ENCODE measurements at regions not wholly inside any gene's neighbourhood (a gene's known extent, or its start where the extent isn't known, plus 50 kb on each side); places are given as distances from the start of the nearest gene placed in this dataset.

DNA sequence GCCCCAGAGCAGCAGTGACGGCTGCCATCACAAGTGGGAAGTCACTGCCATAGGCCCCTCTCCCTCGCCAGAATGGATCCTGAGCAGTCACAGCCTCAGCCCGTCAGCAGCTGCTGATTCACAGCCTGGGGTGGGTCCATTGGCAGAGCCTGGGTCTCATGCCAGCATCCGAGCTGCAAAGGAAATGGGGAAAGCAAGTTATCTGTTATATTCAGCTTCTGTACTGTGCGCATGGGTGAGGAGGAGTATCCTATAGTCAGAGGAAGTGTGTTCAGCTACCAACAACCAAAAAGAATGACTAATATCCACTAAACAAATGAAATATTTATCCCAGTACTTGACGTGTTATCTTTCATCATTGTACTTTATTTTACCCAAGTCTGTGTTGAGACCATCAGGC is 119.7 kb downstream of the RCN1 start:
- TF ChIP-seq CTCF (IDR thresholded peaks at IDR 0.05; ENCODE audit: unreplicated experiment in 3 of 3) = no peak
- H3K9me3 Mint-ChIP-seq = no peaks in the 10 kb centered on the region
- peaks cover 6% of the 10 kb centered on the region for H3K4me1 Mint-ChIP-seq

DNA sequence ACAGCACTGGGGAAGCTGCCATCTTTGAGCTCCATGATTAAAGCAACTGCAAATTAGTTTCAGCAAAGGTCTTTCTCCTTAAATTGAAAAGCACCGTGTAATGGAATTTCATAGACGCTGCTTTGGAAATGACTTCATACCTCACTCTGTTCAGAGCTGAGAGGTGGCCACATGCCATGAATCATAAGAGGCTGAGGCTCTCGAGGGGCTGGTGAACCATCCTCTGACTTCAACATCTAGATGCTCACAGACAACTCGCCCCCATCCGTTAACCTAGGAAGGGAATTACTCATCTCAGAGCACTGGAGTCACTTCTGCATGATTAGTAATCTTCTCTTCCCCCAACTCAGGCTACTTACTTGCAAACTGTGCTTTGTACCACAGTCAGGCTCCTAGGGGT is 122.3 kb downstream of the RCN1 start:
- Mint-ChIP-seq H3K4me3 (no peak overlapping the region), H3K27me3 (ENCODE audit: low read depth) (no peaks in the 10 kb centered on the region), H3K9me3 (no peaks in the 10 kb centered on the region), H3K27ac (peak overlapping the region in 1 of 3 experiments; percentile 48), H3K4me1 (peaks cover 13% of the 10 kb centered on the region), H3K36me3 (ENCODE audit: low read depth) (no peaks in the 10 kb centered on the region)
- TF ChIP-seq CTCF (IDR thresholded peaks at IDR 0.05; ENCODE audit: unreplicated experiment in 3 of 3) = no peak

More for the DNA sequence above, 119.7 kb downstream of the RCN1 start:
- no peak overlapping the region for H3K27ac Mint-ChIP-seq
- H3K36me3 Mint-ChIP-seq (ENCODE audit: low read depth) = no peaks in the 10 kb centered on the region
- H3K4me3 Mint-ChIP-seq = no peak overlapping the region
- peaks cover 10% of the 10 kb centered on the region for H3K27me3 Mint-ChIP-seq (ENCODE audit: low read depth)

DNA sequence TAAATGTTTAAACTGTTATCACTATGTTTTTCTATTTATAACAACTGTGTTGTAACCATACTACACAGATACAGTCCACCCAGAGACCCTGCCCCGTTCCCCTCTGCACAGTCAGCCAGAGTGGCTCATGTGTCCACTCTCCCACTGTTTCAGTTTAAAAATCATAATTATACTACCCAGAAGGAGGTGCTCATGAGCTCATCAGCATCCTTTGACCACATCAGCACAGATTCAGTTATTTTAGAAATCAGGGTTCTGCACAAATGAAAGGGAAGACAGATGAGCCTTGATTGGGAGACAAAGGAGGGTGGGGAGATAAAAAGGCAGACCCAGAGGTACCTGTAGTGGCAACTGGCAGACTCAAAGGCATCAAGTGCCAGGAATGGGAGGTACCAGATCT is 124.3 kb downstream of the RCN1 start:
- H3K4me3 Mint-ChIP-seq = no peak overlapping the region
- H3K9me3 Mint-ChIP-seq = no peaks in the 10 kb centered on the region
- H3K36me3 Mint-ChIP-seq (ENCODE audit: low read depth) = no peaks in the 10 kb centered on the region
- peaks cover 13% of the 10 kb centered on the region for H3K4me1 Mint-ChIP-seq
- TF ChIP-seq CTCF (IDR thresholded peaks at IDR 0.05; ENCODE audit: unreplicated experiment in 3 of 3) = no peak
- no peak overlapping the region for H3K27ac Mint-ChIP-seq
- peaks cover 4% of the 10 kb centered on the region for H3K27me3 Mint-ChIP-seq (ENCODE audit: low read depth)

DNA sequence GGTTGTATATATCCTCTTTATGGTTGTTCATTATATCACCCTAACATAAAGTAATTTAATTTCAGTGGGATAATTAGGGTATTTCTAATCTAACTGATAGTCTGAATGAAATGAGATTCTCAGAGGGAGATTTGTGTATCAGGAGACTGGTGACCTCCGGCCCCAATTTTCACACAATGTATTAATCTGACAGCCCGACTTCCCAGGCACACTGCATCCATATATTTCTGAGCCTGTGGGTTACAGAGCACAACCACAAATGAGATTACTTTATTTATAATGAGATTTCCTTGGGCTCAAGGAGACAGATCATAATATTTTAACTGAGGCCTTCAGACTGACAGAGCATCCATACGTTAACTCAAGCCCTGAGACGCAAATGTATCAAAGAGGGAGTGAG is 125.9 kb downstream of the RCN1 start:
- Mint-ChIP-seq H3K27ac (peak overlapping the region in 1 of 3 experiments; percentile 7), H3K4me1 (peaks cover 13% of the 10 kb centered on the region), H3K4me3 (no peak overlapping the region), H3K36me3 (ENCODE audit: low read depth) (no peaks in the 10 kb centered on the region), H3K27me3 (ENCODE audit: low read depth) (peaks cover 7% of the 10 kb centered on the region), H3K9me3 (no peaks in the 10 kb centered on the region)
- no peak for TF ChIP-seq CTCF (IDR thresholded peaks at IDR 0.05; ENCODE audit: unreplicated experiment in 3 of 3)

GRCh38 chr11:32219320-32219719 is 128.4 kb downstream of the RCN1 start:
- Mint-ChIP-seq H3K4me3 (no peak overlapping the region), H3K4me1 (peaks cover 7% of the 10 kb centered on the region), H3K36me3 (ENCODE audit: low read depth) (no peaks in the 10 kb centered on the region), H3K27me3 (ENCODE audit: low read depth) (peaks cover 7% of the 10 kb centered on the region), H3K27ac (no peak overlapping the region), H3K9me3 (no peaks in the 10 kb centered on the region)
- TF ChIP-seq CTCF (IDR thresholded peaks at IDR 0.05; ENCODE audit: unreplicated experiment in 3 of 3) = no peak

DNA sequence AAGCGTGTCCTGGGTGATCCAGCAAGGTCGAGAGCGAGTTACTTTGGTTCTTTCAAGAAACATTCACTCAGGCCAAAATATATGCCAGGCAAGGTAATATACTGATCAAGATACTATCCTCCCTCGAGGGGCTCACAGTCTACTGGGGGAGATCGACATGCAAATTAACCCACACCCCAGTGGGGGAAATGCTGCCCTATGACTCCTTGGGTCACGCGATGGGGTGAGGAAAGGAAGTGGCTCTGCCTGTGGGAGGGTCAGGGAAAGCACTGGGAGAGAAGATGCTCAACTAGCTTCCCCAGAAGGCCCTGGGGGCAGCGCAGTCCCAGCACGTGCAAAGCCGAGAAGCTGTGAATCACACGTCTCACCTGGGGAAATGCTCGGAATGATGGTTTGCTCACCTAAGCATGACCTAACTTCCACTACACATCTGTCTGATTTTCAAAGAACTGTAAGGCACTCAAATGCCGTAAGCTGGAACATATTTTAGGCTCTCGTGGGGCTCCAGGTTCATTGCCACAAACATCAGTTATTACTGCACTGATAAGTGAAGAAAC is 130.7 kb downstream of the RCN1 start:
- Mint-ChIP-seq H3K27ac (peak overlapping the region in 1 of 3 experiments; percentile 12), H3K4me3 (no peak overlapping the region), H3K9me3 (no peaks in the 10 kb centered on the region), H3K4me1 (peaks cover 15% of the 10 kb centered on the region), H3K36me3 (ENCODE audit: low read depth) (no peaks in the 10 kb centered on the region), H3K27me3 (ENCODE audit: low read depth) (peaks cover 13% of the 10 kb centered on the region)
- no peak for TF ChIP-seq CTCF (IDR thresholded peaks at IDR 0.05; ENCODE audit: unreplicated experiment in 3 of 3)

Measured in nephron (organoid).